AG04450 (cell line): ENCODE measurements at regions not wholly inside any gene's neighbourhood (a gene's known extent, or its start where the extent isn't known, plus 50 kb on each side); places are given as distances from the start of the nearest gene placed in this dataset.

Experiments used
- CTCF ChIA-PET: fragments of 300-600, 350-600 bp; formaldehyde crosslinking; extraction: SDS; loops from one replicate; lab custom pipeline; 2022; ENCODE audit warnings: antibody characterized with exemption, inconsistent platforms; lab: Charles Lee
- POLR2A ChIA-PET: fragments of 350-600 bp; formaldehyde crosslinking; extraction: SDS; loops from one replicate; lab custom pipeline; 2021; ENCODE audit warnings: antibody characterized with exemption, inconsistent platforms; lab: Yijun Ruan, JAX
- DNase-seq: peaks from one replicate; pipeline ENCODE4 v3.0.0-alpha.2; 2011; ENCODE audit warnings: low read depth, low spot score
- H3K27ac ChIP-seq: one replicate; pipeline ENCODE4 v1.5.1; 2012; ENCODE audit warnings: low read depth, low read length, control low read depth
- H3K27me3 ChIP-seq: one replicate; pipeline ENCODE4 v1.6.0; 2012; ENCODE audit warnings: low read length; ENCODE audit not compliant: control insufficient read depth, insufficient read depth
- H3K4me3 ChIP-seq: 2 replicates; pipeline ENCODE4 v1.5.1; 2011; ENCODE audit warnings: mild to moderate bottlenecking, low read depth, low read length, control low read depth
- H3K9me3 ChIP-seq: 2 replicates; pipeline ENCODE4 v1.5.1; 2012; ENCODE audit warnings: low read length; ENCODE audit not compliant: control insufficient read depth, insufficient read depth
- TF ChIP-seq, protein P1 (sequence below): IDR thresholded peaks from 2 replicates; pipeline ENCODE4 v1.5.1; 2011; ENCODE audit warnings: low read depth, low read length, control low read depth, inconsistent platforms

DNA sequence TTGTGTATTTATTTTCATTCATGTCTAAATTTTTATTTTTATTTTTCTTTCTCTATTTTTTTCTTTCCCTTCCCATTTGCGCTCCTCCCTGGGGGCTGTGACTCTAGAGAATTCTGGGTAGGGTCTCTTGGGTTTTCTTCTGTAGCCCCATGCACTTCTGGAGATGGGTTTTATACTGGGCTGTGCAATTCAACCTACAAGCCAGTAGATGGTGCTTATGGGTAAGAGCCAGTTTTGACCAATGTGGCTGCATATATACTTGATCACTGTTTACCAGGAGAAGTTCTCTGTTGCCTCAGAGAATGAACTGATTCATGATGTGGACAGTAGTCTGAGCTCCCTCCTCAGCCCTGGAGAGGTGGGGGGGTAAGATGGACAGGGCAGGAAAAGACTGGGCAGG, 614.6 kb downstream of the PCDH19 start:
- H3K27ac ChIP-seq, result no peak overlapping the region
- CTCF ChIA-PET, result no interaction called here
- TF ChIP-seq, protein P1, sequence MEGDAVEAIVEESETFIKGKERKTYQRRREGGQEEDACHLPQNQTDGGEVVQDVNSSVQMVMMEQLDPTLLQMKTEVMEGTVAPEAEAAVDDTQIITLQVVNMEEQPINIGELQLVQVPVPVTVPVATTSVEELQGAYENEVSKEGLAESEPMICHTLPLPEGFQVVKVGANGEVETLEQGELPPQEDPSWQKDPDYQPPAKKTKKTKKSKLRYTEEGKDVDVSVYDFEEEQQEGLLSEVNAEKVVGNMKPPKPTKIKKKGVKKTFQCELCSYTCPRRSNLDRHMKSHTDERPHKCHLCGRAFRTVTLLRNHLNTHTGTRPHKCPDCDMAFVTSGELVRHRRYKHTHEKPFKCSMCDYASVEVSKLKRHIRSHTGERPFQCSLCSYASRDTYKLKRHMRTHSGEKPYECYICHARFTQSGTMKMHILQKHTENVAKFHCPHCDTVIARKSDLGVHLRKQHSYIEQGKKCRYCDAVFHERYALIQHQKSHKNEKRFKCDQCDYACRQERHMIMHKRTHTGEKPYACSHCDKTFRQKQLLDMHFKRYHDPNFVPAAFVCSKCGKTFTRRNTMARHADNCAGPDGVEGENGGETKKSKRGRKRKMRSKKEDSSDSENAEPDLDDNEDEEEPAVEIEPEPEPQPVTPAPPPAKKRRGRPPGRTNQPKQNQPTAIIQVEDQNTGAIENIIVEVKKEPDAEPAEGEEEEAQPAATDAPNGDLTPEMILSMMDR, result no peak
- H3K27me3 ChIP-seq, result no peaks in the 10 kb centered on the region
- POLR2A ChIA-PET, result no interaction called here
- no peak overlapping the region for H3K4me3 ChIP-seq
- no peak for DNase-seq
- H3K9me3 ChIP-seq, result peaks cover 6% of the 10 kb centered on the region; the same call in 1 of the 2 replicates

DNA sequence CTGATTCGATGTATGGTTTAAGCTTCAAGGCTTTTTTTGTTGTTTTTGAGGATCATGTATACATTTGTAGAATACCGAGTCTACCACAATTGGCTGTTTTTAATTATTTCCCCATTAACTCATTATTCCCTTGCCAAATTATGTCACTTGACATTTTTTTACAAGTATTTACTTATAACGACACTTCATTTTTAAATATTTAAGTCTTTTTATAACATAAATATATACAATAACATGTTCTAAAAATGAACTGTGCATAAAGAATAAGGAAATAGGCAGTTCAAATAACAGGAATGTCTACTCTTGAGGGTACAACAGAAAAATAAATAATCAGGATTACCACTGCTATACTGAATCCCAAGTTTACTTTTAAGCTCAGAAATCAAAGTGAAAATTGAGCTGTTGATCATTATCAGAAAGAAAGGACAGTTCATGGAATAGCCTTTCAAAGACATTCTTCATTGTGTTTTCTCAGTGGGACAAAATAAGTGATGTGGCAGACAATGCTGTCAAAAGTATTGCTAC, 627.5 kb downstream of the PCDH19 start:
- DNase-seq, result no peak
- ChIA-PET POLR2A (no interaction called here), CTCF (no interaction called here)
- H3K9me3 ChIP-seq, result no peaks in the 10 kb centered on the region
- no peak overlapping the region for H3K4me3 ChIP-seq
- no peak overlapping the region for H3K27ac ChIP-seq
- H3K27me3 ChIP-seq, result no peaks in the 10 kb centered on the region
- TF ChIP-seq, protein P1, result no peak

DNA sequence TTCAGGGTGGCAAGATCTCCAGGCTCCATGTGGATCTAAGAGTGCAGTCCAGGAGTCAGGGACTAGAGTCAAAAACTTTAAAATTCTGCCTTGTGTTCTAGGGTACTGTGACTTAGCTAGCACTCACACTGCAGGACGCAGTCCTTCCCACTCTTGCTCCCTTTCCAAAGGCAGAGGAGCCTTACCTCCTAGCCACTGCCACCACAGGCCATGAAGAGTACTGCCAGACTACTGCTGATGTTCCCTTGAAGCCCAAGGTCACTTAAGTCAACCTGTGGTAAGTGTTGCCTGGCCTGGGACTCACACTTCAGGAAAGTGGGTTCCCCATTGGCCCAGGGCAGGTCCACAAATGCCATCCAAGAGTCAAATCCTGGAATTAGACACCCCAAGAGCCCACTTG, 632.2 kb downstream of the PCDH19 start:
- CTCF ChIA-PET, result no interaction called here
- no peak overlapping the region for H3K27ac ChIP-seq
- DNase-seq, result no peak
- H3K4me3 ChIP-seq, result no peak overlapping the region
- no peaks in the 10 kb centered on the region for H3K9me3 ChIP-seq
- TF ChIP-seq, protein P1, result no peak
- H3K27me3 ChIP-seq, result no peaks in the 10 kb centered on the region
- POLR2A ChIA-PET, result no interaction called here

DNA sequence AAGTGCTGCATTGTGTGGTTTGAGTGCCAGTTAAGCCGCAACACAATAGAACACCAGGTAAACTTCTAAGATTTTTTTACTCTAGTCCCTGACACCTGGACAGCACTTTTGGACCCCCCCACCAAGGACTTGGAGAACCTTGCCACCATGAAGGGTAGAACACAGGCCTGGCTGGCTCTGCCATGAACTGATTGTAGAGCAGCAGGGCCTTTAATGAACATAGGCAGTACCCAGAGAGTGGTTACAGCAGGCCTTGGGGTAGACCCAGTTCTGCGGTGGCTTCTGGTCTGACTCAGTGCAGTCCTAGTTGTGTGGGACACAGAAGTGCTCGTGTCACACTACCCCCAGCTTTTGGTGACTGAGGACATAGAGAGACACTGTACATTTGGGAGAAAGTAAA, 648.3 kb downstream of the PCDH19 start:
- Histone ChIP-seq H3K4me3 (no peak overlapping the region), H3K27ac (no peak overlapping the region), H3K27me3 (no peaks in the 10 kb centered on the region), H3K9me3 (no peaks in the 10 kb centered on the region; the same call in 1 of the 2 replicates)
- no peak for DNase-seq
- ChIA-PET POLR2A (no interaction called here), CTCF (no interaction called here)
- TF ChIP-seq, protein P1, result no peak

DNA sequence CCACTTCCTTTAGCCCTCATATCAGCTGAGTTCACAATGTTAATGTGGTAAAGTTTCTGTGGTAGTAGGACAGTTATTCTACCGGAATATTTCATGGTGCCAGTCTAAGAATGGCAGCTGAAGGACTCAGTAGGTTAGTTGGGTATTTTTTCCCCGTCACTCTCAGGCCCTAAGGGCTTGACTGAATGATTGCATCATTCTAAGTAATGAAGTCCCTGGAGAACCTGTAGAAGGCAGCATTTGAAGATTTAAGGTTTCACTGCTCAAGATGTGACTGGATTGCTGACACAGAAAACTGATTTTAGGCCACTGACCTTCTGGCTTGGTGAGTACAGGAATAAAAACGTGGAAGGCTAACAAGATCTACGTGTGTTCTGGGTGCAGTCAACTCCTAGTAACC, 657.3 kb downstream of the PCDH19 start:
- H3K27me3 ChIP-seq, result no peaks in the 10 kb centered on the region
- ChIA-PET CTCF (no interaction called here), POLR2A (no interaction called here)
- TF ChIP-seq, protein P1, result no peak
- no peak overlapping the region for H3K4me3 ChIP-seq
- H3K9me3 ChIP-seq, result no peaks in the 10 kb centered on the region
- H3K27ac ChIP-seq, result no peak overlapping the region
- DNase-seq, result no peak
